ENCODE measurements at regions not wholly inside any gene's neighbourhood (a gene's known extent, or its start where the extent isn't known, plus 50 kb on each side); places are given as distances from the start of the nearest gene placed in this dataset.

DNA sequence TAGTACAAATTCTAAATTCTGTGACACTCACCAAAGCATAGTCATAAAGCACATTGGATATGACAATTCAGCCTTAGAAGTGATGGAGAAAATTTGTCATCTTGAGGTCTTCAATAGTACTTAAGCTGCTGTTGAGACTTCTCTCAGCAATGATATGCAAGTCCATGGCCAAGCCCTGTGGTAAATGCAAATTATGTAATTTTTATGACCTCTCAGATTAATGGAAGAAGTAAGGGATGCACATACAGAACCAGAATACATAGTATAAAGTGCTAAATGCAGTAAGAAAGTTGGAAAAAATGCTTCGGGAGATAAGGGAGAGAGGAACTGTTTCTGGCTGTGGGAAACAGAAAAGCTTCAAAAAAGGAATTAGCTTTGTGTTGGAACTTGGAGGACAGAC is 700.7 kb downstream of the RNF144B start:
- Histone ChIP-seq H3K36me3 (ENCODE audit: control insufficient read depth in 1 of 2, insufficient read depth in 2 of 2, low read length in 2 of 2) (no peaks in the 10 kb centered on the region), H3K9me2 (ENCODE audit: insufficient read depth) (no peaks in the 10 kb centered on the region), H3K4me1 (ENCODE audit: control insufficient read depth in 1 of 2, insufficient read depth in 2 of 2, low read length in 2 of 2) (no peaks in the 10 kb centered on the region), H2AFZ (ENCODE audit: low read depth, low read length, poor library complexity, severe bottlenecking) (no peak overlapping the region), H3K9me3 (ENCODE audit: control insufficient read depth in 1 of 2, insufficient read depth in 1 of 2, low read depth in 1 of 2, low read length in 2 of 2) (no peaks in the 10 kb centered on the region), H3K79me2 (ENCODE audit: insufficient read depth, low read length) (no peaks in the 10 kb centered on the region), H3K4me2 (ENCODE audit: low read length) (no peak overlapping the region), H3K9ac (ENCODE audit: low read length) (no peak overlapping the region), H3K27ac (ENCODE audit: low read depth, low read length) (no peak overlapping the region), H4K20me1 (ENCODE audit: insufficient read depth) (no peaks in the 10 kb centered on the region), H3K27me3 (ENCODE audit: insufficient read depth, low read length) (no peaks in the 10 kb centered on the region), H3K4me3 (replicated peaks in 1 of 2; ENCODE audit: low read depth in 1 of 2, low read length in 2 of 2) (no peak overlapping the region)
- ChIA-PET RAD21 (ENCODE audit: low non-redundant PET in 1 of 2, low total read pairs in 2 of 2, uncharacterized antibody in 2 of 2, unreplicated experiment in 2 of 2) (no interaction called here), CTCF (no interaction called here), POLR2A (no interaction called here)
- no peak for ATAC-seq
- no TSS peak for BruUV-seq (replicated peaks)
- intact Hi-C loops (cut with micrococcal nuclease) = no loop called here
- no peak for TF ChIP-seq TCF7L2 (IDR thresholded peaks at IDR 0.05; ENCODE audit: borderline replicate concordance, extremely low read depth, insufficient read depth, insufficient read length)
- no peak for TF ChIP-seq FOSL1 (IDR thresholded peaks at IDR 0.05; ENCODE audit: low read depth)
- TF ChIP-seq CBX3 (IDR thresholded peaks at IDR 0.05; ENCODE audit: low read depth) = no peak
- no peak for TF ChIP-seq JUND (IDR thresholded peaks at IDR 0.05)
- TF ChIP-seq ZNF274 (IDR thresholded peaks at IDR 0.05; ENCODE audit: low read depth, low read length) = no peak
- TF ChIP-seq ELF1 (IDR thresholded peaks at IDR 0.05; ENCODE audit: borderline replicate concordance, low read depth) = no peak
- no peak for TF ChIP-seq EZH2phosphoT487 (IDR thresholded peaks at IDR 0.05; ENCODE audit: borderline replicate concordance)
- TF ChIP-seq ZFX (IDR thresholded peaks at IDR 0.05) = no peak
- TF ChIP-seq, protein P1, sequence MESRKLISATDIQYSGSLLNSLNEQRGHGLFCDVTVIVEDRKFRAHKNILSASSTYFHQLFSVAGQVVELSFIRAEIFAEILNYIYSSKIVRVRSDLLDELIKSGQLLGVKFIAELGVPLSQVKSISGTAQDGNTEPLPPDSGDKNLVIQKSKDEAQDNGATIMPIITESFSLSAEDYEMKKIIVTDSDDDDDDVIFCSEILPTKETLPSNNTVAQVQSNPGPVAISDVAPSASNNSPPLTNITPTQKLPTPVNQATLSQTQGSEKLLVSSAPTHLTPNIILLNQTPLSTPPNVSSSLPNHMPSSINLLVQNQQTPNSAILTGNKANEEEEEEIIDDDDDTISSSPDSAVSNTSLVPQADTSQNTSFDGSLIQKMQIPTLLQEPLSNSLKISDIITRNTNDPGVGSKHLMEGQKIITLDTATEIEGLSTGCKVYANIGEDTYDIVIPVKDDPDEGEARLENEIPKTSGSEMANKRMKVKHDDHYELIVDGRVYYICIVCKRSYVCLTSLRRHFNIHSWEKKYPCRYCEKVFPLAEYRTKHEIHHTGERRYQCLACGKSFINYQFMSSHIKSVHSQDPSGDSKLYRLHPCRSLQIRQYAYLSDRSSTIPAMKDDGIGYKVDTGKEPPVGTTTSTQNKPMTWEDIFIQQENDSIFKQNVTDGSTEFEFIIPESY (IDR thresholded peaks at IDR 0.05; ENCODE audit: extremely low read depth, insufficient replicate concordance, low read length) = no peak
- TF ChIP-seq CEBPB (IDR thresholded peaks at IDR 0.05; ENCODE audit: low read depth) = no peak
- TF ChIP-seq YY1 (IDR thresholded peaks at IDR 0.05; ENCODE audit: extremely low read depth, insufficient replicate concordance, low read depth, low read length) = no peak
- TF ChIP-seq SRF (IDR thresholded peaks at IDR 0.05; ENCODE audit: low read depth) = no peak
- TF ChIP-seq, protein P2, sequence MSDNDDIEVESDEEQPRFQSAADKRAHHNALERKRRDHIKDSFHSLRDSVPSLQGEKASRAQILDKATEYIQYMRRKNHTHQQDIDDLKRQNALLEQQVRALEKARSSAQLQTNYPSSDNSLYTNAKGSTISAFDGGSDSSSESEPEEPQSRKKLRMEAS (IDR thresholded peaks at IDR 0.05) = no peak
- TF ChIP-seq POLR2A (IDR thresholded peaks at IDR 0.05; ENCODE audit: borderline replicate concordance, extremely low read depth, insufficient read depth, insufficient read length) = no peak
- TF ChIP-seq POLR2AphosphoS5 (IDR thresholded peaks at IDR 0.05; ENCODE audit: low read depth, low read length) = no peak
- TF ChIP-seq SP1 (IDR thresholded peaks at IDR 0.05; ENCODE audit: low read depth) = no peak
- no peak for TF ChIP-seq SIN3A (IDR thresholded peaks at IDR 0.05; ENCODE audit: low read depth)
- no peak for TF ChIP-seq EZH2 (IDR thresholded peaks at IDR 0.05)
- TF ChIP-seq, protein P3, sequence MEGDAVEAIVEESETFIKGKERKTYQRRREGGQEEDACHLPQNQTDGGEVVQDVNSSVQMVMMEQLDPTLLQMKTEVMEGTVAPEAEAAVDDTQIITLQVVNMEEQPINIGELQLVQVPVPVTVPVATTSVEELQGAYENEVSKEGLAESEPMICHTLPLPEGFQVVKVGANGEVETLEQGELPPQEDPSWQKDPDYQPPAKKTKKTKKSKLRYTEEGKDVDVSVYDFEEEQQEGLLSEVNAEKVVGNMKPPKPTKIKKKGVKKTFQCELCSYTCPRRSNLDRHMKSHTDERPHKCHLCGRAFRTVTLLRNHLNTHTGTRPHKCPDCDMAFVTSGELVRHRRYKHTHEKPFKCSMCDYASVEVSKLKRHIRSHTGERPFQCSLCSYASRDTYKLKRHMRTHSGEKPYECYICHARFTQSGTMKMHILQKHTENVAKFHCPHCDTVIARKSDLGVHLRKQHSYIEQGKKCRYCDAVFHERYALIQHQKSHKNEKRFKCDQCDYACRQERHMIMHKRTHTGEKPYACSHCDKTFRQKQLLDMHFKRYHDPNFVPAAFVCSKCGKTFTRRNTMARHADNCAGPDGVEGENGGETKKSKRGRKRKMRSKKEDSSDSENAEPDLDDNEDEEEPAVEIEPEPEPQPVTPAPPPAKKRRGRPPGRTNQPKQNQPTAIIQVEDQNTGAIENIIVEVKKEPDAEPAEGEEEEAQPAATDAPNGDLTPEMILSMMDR (IDR thresholded peaks at IDR 0.05 in 2 of 3, conservative IDR thresholded peaks at IDR 0.05 in 1 of 3; ENCODE audit: borderline replicate concordance in 1 of 3, insufficient read depth in 1 of 3, low read depth in 2 of 3, low read length in 2 of 3) = no peak
- no peak for DNase-seq (ENCODE audit: low read depth, low spot score)
